GM19455 (cell line): ENCODE measurements at regions not wholly inside any gene's neighbourhood (a gene's known extent, or its start where the extent isn't known, plus 50 kb on each side); places are given as distances from the start of the nearest gene placed in this dataset.

ENCODE experiments used
- ATAC-seq: cut with Tn5 transposase; IDR thresholded peaks from one replicate; pipeline ENCODE4 v1.9.1; 2021; ENCODE audit not compliant: unreplicated experiment

DNA sequence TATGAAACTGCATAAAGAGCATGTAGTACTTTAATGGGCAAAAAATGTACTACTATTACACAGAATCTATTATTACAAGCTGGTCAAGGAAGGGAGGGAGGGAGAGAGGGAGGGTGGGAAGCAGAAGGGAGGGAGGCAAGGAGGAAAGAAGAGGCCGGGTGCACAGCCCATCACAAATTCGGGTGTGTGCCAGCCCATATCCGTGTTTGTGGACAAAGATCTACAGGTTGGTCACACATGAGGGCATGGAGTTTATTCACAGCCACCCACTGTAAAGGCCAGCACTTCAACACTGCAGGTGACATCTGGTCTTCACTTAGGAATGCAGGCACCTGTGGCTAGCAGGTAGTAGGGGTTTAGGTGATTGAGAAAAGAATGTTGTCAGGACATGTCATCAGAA is 352.5 kb upstream of the NBEA start:
- ATAC-seq: no peak

DNA sequence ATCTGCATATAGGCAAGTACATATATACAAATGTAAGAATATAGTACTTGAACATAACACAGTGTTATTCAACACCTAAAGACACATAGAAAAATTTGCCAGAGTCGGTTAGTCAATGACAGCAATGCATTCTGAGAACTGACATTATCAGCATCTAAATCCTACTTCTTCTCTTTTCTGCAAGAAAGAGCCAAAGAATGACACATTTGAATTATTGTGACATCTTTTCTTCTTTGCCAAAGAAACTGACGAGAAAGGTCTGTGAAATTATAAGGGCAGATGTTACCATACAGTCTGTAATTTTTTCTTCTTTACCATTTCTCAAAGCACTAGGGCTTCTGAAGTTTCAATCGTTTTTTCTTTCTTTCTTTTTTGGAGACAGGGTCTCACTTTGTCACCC is 350.9 kb upstream of the NBEA start:
- ATAC-seq: no peak

DNA sequence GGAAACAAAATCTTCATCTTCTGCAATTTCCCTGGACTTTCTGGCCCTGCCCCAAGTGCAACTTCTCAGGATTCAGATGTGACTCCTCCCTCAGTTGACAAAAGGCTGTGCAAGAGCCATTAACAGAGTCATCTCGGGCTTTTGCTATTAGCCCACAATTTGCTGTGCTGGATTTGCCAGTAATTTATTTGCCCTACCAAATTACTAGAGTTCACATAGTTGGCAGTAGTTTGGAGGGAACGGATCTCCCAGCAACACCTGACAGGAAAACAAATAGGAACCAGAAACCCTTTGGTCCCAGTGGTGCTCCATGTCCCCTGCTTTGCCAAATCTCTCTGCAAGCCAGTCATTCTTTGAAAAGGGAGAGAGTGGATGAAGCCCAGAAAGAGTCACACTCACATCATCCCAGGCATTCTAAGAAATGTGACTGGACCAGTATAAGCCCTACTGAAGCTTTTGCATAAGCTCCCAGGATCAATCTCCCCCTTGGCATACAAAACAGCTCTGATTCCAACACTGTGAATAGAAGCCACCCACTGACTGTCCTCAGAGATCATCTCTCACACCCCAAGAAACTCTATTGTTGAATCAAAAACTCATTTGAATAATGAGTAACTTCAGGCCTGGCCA is 350.1 kb upstream of the NBEA start:
- ATAC-seq: no peak

DNA sequence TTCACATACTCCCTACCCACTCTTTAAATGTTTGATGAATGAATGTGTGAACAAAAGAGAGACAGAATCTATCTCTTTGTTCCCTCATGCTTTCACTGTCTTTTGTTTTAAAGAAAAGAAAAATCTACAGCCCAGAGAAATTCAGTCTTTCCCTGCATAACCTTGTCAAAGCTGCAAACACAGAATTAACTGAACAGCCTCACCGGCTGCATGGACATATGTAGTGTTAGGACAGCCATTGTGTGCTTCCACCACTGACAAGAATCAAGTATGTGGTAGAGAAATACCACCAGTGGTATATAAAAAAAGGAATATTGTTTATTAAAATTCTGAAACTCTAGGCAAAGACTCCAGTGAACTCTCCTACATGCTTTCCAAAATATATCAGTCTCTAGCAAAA is 348.4 kb upstream of the NBEA start:
- no peak for ATAC-seq

DNA sequence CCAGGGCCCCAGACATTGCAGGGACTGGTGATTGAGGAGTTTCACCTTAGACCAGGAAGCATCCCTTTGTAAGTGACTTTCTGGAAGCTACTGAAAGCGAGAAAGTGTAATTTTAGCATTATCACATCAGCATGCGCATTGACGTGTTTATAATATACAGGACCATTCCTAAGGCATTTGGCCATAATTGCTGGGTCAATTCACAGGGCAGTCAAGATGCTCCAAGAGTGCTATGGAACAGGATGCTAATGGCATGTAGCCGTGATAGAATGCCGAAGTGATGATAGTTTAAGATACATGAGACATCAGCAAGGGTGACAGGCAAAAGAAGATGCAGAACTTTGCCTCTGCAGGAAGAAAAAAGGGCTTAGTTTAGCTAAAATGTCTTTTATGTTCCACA is 347.6 kb upstream of the NBEA start:
- ATAC-seq: no peak

DNA sequence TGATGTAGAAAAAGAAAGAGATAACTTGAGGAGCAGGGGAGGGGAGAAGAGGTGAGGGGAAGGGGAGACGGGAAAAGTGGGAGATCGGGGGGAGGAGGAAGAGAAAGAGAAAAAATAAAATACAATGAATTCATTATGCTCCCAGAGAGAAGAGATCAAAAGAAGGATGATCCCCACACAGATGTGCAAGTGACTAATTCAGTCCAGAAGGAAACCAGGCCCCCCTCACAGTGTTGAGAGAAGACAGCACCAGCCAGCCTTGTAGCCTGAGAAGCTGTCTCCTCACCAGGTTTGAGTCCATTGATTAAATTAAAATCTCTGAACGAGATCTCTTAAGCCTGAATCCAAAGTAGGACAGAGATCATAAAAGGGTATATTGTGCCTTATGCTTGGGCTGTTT is 333.7 kb upstream of the NBEA start:
- ATAC-seq: no peak

DNA sequence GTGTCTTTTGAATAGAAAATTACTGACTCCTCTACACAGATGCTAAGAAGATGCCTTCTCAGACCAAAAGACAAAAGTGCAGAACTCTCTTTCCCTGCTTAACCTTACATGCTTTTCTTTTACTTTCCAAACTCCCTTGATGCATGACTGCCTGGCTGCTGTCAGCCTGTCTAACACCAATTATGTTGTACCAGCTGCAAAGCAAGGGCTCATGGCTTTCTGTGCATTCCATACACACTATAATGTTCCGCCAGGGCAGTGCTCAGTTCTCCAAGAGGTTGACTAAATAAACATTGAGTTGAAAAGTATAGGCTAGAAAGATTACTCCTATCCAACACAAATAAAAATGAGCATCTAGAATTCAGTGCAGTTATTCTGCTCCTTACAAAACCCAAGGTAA is 330.4 kb upstream of the NBEA start:
- no peak for ATAC-seq

DNA sequence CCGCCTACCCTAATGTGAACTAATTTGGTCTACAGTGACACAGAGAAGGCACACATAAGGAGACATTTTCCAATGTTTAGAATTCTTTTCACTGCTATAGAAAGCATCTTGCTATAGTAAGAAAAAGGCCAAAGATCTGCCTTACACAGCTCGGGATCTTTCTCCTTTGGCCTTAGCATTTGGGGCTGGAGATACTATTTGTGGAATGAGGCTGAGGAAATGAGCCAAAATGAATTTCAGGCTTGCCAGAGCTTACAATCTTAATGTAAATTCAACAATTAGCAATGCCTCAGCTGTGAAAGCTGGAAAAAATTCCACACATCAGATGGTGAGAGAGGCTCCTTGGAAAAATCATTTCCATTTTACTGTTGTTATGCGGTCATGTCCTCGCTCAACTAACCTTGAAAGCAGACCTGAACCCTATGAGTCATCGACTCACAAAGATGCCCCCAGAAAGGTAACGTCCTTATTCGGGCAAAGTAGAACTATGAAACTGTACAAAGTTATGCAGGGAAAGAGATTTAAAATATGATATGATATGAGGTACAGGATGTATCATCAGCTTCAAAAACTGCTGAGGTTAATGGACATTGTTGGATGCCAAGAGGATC is 324.5 kb upstream of the NBEA start:
- no peak for ATAC-seq

DNA sequence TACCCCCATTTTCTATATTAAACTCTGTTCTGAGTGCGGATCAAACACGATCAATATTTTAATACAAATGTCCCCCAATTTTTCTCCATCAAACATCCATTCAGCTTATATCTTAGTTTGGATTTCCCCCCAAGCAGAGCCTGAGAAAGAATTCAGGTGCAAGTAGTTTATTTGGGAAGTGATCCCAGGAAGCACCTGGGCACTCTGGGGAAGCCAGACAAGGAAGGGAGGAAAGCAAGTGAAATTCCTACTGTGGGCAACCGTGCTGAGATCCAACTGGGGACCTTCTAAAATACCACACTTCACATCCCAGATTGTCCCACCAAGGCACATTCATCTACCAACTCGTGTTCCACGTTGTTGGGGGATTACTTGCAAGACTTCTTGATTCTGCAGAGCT is 323.4 kb upstream of the NBEA start:
- ATAC-seq: no peak

DNA sequence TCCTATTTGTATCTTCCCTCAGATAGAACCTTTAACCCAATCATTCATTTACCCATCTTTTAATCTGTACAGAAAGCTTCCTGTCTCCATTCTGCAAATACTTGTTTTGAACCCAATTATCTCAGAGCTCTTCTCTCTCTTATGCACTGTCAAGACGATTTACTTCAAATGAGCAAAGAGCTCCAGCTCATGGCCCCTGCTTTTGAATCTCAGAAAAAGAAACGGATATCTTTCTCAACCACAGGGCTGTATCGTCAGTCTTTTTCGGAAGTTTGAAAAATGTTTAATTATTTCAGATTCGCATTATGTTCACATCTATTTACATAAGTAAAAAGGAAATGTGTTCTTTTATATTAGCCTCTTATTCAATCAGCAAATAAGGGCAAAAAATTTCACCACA is 322.7 kb upstream of the NBEA start:
- ATAC-seq: no peak

DNA sequence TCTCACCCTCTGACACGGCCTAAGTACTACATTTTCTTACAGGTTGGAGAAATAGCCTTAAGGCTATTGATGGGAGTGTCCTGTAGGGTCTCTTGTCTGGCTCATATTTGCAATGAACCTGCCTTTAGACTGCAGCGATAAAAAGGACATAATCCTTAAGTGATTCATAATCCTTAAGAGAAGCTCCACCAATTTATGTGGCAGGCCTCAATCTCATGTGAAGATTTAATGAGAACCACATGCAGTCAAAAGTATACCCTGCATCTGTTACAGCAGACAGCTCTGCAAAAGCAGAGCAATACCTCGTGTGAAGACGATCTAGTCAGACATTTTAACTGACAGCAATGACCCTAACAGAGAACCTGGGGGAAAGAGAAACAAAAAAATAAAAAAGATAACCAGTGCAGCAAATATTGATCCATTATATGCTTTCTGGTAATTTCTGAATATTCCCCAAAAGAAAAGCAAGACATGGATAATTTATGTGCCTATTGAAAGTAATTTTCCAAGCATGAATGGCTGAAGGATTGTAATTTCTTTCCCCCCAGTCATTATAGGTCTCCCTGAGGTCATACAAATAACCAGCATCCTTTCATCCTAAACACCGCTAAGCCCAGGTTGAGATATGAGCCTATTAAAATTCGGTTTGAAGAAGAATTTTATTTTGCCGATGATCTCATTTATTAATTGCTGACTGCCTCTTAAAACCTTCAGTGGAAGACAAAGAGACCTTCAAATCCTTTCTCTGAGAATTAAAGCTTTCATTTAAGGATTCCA is 321.8 kb upstream of the NBEA start:
- no peak for ATAC-seq

DNA sequence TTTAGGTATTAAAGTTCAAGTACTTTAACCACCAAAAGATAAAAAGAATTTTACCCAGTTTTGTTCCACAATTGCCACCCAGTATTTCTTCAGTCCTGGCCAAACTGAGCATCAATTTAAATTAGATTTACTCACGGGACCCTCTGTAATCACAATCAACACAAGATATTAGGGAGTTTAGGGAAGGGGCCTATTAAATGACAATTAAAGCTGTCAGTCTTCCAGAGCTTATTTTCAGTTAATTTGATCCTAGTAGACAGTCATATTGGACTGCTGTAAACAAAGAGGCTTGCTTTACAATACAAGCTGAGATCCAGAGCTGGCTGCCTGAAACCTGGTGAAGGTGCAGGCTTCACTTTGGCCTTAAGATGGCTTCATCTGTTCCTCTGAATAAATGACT is 321.2 kb upstream of the NBEA start:
- ATAC-seq: no peak

DNA sequence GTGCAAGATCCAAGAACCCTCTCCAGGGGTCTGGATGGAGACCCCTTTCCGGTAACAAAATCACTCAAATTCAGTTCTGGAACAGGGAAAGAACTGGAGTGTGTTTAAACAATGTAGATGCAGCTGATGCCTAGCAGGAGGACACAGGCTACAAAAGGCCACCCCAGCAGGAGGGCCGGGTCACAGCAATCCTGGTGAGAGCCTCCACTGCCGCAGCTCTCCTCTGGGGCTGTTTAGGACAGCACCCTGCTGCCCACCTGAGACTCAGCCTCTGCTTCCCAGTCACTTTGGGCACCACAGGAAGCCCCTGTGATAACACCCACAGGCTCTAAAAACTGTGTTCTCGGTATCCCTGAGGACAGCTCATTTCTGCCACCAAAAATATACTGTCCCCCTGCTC is 318.7 kb upstream of the NBEA start:
- ATAC-seq: no peak

DNA sequence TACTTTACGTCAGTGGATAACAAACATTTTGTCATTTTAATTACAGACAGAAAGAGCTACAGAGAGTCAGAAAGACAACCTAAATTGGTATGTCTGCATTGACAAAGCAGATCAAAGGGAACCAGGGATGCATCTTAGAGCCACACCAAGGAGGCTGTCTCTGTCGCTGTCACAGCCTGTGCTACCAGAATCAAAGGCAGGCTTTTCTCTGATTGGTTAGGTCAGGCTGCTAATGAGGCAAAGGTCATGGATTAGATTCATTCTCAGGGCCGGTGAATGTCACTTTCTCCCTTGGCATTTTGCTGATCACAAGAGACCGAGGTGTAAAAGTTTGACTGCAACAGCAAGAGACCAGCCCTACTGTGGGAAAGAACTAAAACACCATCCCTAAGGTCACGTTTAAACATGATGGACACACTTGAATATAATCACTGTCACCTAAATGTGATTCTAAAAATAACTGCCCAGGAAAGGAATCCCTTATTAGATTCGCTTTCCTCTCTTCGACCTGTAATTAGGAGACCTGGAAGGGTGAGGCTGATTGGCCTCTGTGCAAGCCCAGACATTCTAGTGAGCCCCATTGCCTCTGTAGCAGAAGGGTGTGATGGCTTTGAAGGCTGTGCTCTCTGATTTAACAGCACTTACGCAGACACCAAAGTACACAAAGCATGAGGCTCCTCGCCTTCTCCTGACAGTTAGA is 314.4 kb upstream of the NBEA start:
- ATAC-seq: no peak

DNA sequence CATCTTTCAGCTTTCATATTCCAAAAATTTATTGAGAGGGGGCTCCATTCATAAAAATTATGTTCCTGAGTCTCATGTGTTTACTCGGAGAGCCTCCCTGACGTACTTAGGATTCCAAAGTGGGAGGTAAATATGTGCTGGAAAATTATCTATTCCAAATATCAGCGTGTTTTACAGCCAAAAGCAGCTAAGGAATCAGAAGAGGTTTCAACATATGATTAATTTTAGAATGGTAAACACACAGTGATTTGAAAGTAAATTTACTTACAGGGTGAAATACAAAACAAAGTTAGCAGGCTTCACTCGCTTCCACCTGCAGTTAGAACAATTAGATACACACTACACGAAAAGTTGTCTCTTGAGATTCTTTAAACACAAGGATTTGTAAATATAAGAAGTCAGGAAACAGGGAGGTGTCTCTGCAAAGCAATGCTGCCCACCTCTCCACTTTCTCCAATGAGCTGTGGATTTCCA is 313.8 kb upstream of the NBEA start:
- no peak for ATAC-seq

DNA sequence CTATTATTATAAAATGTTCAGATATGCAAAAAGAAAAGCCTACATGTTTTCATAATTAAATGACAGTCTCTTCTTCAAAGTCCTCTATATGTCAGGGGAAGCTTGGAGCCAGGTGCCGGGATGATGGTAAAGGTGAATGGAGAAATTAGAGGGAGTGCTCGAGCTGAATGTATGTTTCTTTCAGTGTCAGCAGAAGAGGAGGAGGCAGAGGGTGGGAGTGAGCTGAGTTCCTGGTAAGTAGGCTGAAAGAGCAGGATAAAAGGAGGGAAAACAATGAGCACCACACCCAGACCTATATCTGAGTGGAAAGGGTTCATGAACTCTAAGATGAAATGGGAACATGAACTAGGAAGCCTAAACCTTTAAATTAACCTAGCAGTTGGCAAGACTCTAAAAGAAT is 307.6 kb upstream of the NBEA start:
- ATAC-seq: no peak

DNA sequence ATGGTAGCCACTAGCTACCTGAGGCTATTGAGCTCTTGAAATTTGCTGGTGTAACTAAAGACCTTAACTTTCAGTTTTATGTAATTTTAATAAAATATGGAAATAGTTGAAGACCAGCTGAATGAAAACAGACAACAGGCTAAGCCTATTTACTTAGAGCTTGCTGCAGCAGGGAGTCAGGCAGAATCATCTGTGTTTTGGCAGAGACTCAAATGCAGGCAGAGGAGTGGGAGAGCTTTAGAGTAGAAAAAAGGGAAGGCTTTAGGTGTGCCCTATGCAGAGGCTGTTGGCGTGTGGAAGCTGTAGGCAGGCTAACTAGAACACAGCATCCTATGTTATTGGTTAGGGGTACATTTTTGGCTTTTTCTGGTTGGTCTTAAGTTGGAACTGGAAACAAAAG is 304.9 kb upstream of the NBEA start:
- ATAC-seq: no peak

DNA sequence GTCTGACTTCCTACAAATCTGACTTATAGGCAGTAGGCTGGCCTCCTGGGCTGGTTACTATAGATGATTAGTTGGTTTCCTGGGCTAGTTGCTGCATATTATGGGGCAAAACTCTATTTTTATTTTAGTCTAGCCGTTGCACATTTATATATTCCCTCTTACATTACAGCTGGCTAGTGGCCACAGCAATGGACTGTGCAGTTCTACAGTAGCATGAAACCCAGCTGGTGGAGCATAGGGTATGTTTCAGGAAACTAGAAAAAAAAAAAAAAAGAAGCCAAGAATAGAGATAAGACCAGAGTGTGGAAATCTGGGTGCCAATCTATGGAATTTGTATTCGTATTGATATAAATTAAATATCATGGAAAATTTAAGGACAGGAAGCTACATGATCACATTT is 304.4 kb upstream of the NBEA start:
- no peak for ATAC-seq

DNA sequence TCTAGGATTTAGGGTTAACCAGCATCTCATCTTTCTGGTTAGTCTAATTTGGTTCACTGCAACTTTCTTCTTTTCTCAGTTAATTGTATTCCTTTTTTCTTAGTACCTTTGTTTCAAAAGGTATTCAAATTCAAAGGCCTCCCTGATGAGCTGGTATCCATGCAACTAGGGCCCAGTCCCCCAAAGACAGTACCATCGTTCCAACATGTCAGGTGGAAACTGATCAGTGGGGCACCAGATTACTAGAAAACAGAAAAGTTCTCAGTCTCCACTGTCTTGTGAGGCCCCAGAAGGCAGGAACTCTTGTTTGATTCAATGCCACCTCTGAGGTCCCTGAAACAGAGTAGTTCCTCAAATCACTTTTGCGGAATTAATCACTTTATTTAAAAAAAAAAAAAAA is 303.2 kb upstream of the NBEA start:
- no peak for ATAC-seq

DNA sequence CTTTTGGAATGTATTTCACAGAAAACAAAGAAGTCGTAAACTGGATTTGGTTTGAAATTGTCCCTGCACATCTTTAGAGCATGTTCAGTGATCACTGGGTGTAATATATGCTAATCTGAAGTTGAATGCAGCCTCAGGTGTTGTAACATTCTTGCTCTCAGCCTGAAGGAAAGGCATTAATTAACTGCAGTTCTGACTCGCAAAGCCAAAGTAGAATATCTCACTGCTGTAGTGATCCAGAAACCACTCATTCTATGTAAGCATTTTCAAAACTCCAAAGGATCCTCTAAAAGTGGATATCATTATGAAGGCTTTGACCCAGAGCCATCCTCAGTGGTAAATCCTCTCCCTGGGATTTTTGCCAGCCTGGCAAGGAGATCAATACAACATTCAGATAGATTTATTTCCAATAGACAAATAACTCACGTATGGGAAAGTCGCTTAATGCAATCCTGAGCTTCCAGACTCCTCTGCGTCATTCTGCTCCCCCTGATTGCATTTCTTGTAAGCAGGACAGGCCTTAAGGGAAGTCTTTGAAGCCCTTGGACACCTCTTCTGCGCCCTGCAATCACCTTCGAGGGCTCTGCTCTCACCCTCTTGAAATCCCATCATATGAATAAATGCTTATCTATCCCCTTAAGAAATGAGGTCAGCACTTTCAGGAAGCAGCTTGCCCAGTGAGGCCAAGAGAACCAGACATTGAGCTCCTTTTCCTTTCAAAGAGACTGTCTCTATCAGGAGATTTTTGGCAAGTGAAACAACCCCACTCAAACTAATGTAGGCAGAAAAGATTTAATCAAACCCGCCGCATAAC is 301.7 kb upstream of the NBEA start:
- no peak for ATAC-seq

DNA sequence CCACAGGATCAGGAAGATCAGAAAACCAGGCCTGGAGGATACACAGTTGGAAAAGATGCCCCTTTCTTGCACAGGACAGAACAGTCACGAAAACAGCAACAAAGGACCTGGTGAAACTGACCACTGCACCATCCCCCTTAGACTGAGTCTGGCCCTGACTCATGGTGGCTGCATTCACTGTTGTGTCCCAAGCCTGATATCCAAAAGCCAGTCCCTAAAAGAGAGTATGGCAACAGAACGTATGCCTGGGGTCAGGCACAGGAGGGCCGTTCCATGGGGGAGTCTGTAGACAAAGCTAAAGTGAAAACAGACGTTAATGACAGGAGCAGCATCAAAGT is 301.1 kb upstream of the NBEA start:
- no peak for ATAC-seq
